Smooth muscle cell (in vitro differentiated cells): ENCODE measurements at regions not wholly inside any gene's neighbourhood (a gene's known extent, or its start where the extent isn't known, plus 50 kb on each side); places are given as distances from the start of the nearest gene placed in this dataset.

Source experiments
- DNase-seq: peaks from one replicate; lab custom pipeline; 2025; ENCODE audit not compliant: unreplicated experiment; lab: John Stamatoyannopoulos, UW
- H2AFZ ChIP-seq: fragments of 200-600 bp; sonication (generic); 2 replicates; pipeline ENCODE4 v1.6.0; 2016; ENCODE audit warnings: antibody characterized with exemption, low read depth, mild to moderate bottlenecking
- H3F3A ChIP-seq: fragments of 200-600 bp; sonication (generic); 2 replicates; pipeline ENCODE4 v1.6.0; 2017; ENCODE audit warnings: antibody characterized with exemption, low read depth
- H3K27ac ChIP-seq: fragments of 200-600 bp; sonication (generic); 2 replicates; pipeline ENCODE4 v1.5.1; 2016; ENCODE audit warnings: low read depth, mild to moderate bottlenecking
- H3K27me3 ChIP-seq: fragments of 200-600 bp; sonication (generic); 2 replicates; pipeline ENCODE4 v1.6.1; 2016; ENCODE audit warnings: low read depth, mild to moderate bottlenecking
- H3K36me3 ChIP-seq: fragments of 200-600 bp; sonication (generic); 2 replicates; pipeline ENCODE4 v1.5.1; 2016; ENCODE audit warnings: low read depth
- H3K4me1 ChIP-seq: fragments of 200-600 bp; sonication (generic); 2 replicates; pipeline ENCODE4 v1.5.1; 2016; ENCODE audit warnings: low read depth
- H3K4me2 ChIP-seq: fragments of 200-600 bp; sonication (generic); 2 replicates; pipeline ENCODE4 v1.6.0; 2016; ENCODE audit warnings: mild to moderate bottlenecking
- H3K4me3 ChIP-seq: fragments of 200-600 bp; sonication (generic); 2 replicates; pipeline ENCODE4 v1.5.1; 2016; ENCODE audit warnings: mild to moderate bottlenecking
- H3K79me2 ChIP-seq: fragments of 200-600 bp; sonication (generic); 2 replicates; pipeline ENCODE4 v1.6.0; 2016; ENCODE audit warnings: low read depth, mild to moderate bottlenecking
- H3K9ac ChIP-seq: fragments of 200-600 bp; sonication (generic); 2 replicates; pipeline ENCODE4 v1.6.0; 2016; ENCODE audit warnings: low read depth
- H3K9me3 ChIP-seq: fragments of 200-600 bp; sonication (generic); replicated peaks from 2 replicates; pipeline ENCODE4 v1.5.1; 2016; ENCODE audit warnings: low read depth
- H4K20me1 ChIP-seq: fragments of 200-600 bp; sonication (generic); 2 replicates; pipeline ENCODE4 v1.6.0; 2016; ENCODE audit warnings: low read depth
- CTCF ChIP-seq: fragments of 200-600 bp; sonication (generic); IDR thresholded peaks from 2 replicates; pipeline ENCODE4 v1.5.1; 2017; ENCODE audit warnings: borderline replicate concordance, mild to moderate bottlenecking, antibody characterized with exemption; ENCODE audit not compliant: insufficient read depth, poor library complexity, severe bottlenecking
- WGBS: methylation state at CpG from one replicate; pipeline ENCODE4 v1.1.7; 2016; ENCODE audit warnings: low lambda C conversion rate; 5-methylcytosine and 5-hydroxymethylcytosine counted together

- H3K9me3 ChIP-seq, result no peaks in the 10 kb centered on the region
- no peaks in the 10 kb centered on the region for H3K79me2 ChIP-seq
- no peak overlapping the region for H3K4me2 ChIP-seq
- no peak for DNase-seq
- H3K36me3 ChIP-seq, result no peaks in the 10 kb centered on the region
- no peak overlapping the region for H2AFZ ChIP-seq
- no peaks in the 10 kb centered on the region for H4K20me1 ChIP-seq
- no peaks in the 10 kb centered on the region for H3K27me3 ChIP-seq
- TF ChIP-seq CTCF, result no peak
- no peak overlapping the region for H3K4me3 ChIP-seq
- no peak overlapping the region for H3K27ac ChIP-seq
- H3F3A ChIP-seq, result no peaks in the 10 kb centered on the region
- no peak overlapping the region for H3K9ac ChIP-seq
- H3K4me1 ChIP-seq, result no peaks in the 10 kb centered on the region
Observed at GRCh38 chr7:81081616-81082015, 162.8 kb upstream of the SEMA3C start.

DNA sequence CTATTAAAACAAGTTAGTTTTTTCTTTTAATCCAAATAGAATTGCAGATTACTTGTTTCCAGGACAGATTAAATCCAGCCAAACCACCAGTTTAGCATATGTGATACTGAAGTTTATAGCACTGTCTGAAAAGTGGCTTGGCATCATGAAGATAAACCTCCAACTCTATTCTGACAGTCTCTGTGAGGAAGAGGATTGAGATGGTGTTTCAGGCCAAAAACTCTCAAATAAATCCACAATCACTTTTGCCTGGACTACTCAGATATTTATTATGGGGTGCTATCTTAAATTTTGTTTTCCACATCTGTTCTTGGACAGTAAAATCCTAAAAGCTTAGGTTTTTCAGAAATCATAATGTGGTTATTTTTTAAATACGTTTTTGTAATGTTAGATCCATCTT, 161.7 kb upstream of the SEMA3C start:
- Histone ChIP-seq H3K9ac (no peak overlapping the region), H3K27ac (no peak overlapping the region), H3K4me1 (no peaks in the 10 kb centered on the region), H4K20me1 (no peaks in the 10 kb centered on the region), H3K36me3 (no peaks in the 10 kb centered on the region), H3K9me3 (no peaks in the 10 kb centered on the region), H3F3A (no peaks in the 10 kb centered on the region), H3K27me3 (no peaks in the 10 kb centered on the region), H3K4me2 (no peak overlapping the region), H3K4me3 (no peak overlapping the region), H2AFZ (no peak overlapping the region), H3K79me2 (no peaks in the 10 kb centered on the region)
- no peak for TF ChIP-seq CTCF
- 89% methylated on average over 1 of the region's 1 CpG for WGBS
- no peak for DNase-seq

- no peak for DNase-seq
- no peak overlapping the region for H3K4me2 ChIP-seq
Observed at GRCh38 chr7:81079746-81080145, 160.9 kb upstream of the SEMA3C start.

More at GRCh38 chr7:81079746-81080145, 160.9 kb upstream of the SEMA3C start:
- 76% methylated on average over 1 of the region's 1 CpG for WGBS
- TF ChIP-seq CTCF, result no peak
- H3K4me3 ChIP-seq, result no peak overlapping the region
- H3K4me1 ChIP-seq, result no peaks in the 10 kb centered on the region
- H3K9me3 ChIP-seq, result no peaks in the 10 kb centered on the region
- no peak overlapping the region for H3K9ac ChIP-seq
- H2AFZ ChIP-seq, result no peak overlapping the region
- no peaks in the 10 kb centered on the region for H3K36me3 ChIP-seq
- H4K20me1 ChIP-seq, result no peaks in the 10 kb centered on the region
- no peak overlapping the region for H3K27ac ChIP-seq
- no peaks in the 10 kb centered on the region for H3K79me2 ChIP-seq
- no peaks in the 10 kb centered on the region for H3F3A ChIP-seq
- H3K27me3 ChIP-seq, result no peaks in the 10 kb centered on the region
